GM12892 (cell line): ENCODE measurements at regions not wholly inside any gene's neighbourhood (a gene's known extent, or its start where the extent isn't known, plus 50 kb on each side); places are given as distances from the start of the nearest gene placed in this dataset.

ENCODE experiments used
- POLR2A ChIP-seq: IDR thresholded peaks from 2 replicates; pipeline ENCODE4 v1.6.1; 2011; ENCODE audit warnings: low read depth, low read length, control low read depth
- POLR2AphosphoS5 ChIP-seq: IDR thresholded peaks from 2 replicates; pipeline ENCODE4 v1.6.1; 2011; ENCODE audit warnings: low read depth, low read length, control low read depth

DNA sequence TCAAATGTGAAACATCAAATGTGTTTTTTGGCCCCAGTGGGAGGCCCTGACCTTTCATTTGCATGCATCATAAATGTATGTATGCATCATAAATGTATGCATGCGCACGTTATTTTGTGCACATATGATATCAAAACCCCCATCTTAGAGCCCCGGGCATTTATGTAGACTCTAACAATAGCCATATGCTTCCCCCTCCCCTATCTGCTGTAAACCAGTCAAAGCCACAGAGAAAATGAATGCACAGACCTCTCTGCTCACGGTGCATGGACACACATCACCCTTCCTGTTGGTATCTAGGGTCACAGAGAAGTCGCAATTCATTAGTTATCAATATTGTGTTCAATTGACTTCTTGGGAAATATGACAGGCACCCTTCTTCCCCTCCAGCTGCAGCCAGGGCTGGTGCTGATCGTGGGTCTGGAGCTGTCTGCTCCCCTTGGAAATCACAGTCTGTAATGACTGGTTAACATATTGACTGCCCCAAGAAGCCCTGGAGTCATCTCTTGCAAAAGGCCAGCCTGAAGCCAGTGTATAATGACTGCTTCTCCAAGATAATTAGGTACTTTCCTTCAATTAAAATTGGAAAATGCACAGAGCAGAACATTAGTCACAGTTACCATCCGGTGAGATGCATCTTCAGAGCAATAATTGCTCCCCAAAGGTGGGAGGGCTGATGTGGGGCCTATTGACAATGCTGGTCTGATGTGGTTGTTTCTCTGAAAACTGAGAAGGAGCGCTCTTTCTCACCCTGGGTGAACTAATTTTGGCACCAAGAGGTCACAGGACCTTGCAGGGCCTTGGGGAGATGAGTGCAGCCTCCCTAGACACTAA is 532.2 kb downstream of the CDH26 start:
- TF ChIP-seq POLR2AphosphoS5, result no peak
- TF ChIP-seq POLR2A, result no peak
